ENCODE measurements at regions not wholly inside any gene's neighbourhood (a gene's known extent, or its start where the extent isn't known, plus 50 kb on each side); places are given as distances from the start of the nearest gene placed in this dataset.

GRCh38 chr1:14318830-14319229 lies 279.7 kb upstream of the KAZN start:
- FAIRE-seq = no peak
- BruUV-seq (replicated peaks) = no TSS peak

More at GRCh38 chr1:14318830-14319229, 279.7 kb upstream of the KAZN start:
- H2AFZ ChIP-seq (ENCODE audit: low read depth, low read length) = no peak overlapping the region
- dilution Hi-C loops (cut with MboI; ENCODE audit: extremely low pct_ligation_motif_present, low sequenced_read_pairs) = no loop called here
- peaks cover 1% of the 10 kb centered on the region for H3K9me3 ChIP-seq (replicated peaks; ENCODE audit: control insufficient read depth, insufficient read depth, low read length)
- no peak overlapping the region for H3K27ac ChIP-seq (ENCODE audit: insufficient read depth, low read depth, low read length)
- H3K79me2 ChIP-seq (ENCODE audit: control insufficient read depth, insufficient read depth, low read length) = no peaks in the 10 kb centered on the region
- no peaks in the 10 kb centered on the region for H3K36me3 ChIP-seq (ENCODE audit: control insufficient read depth in 2 of 2, extremely low read depth in 1 of 2, insufficient read depth in 2 of 2, low read length in 2 of 2)
- POLR2A ChIA-PET = no interaction called here
- CTCF ChIA-PET = no interaction called here
- no peaks in the 10 kb centered on the region for H4K20me1 ChIP-seq (replicated peaks; ENCODE audit: control insufficient read depth, extremely low read depth, insufficient read depth, low read length)
- TF ChIP-seq MYC (IDR thresholded peaks at IDR 0.05; ENCODE audit: low read depth, low read length) (no peak), JUN (IDR thresholded peaks at IDR 0.05; ENCODE audit: borderline replicate concordance, insufficient read depth, insufficient read length, low read depth) (no peak), EZH2 (IDR thresholded peaks at IDR 0.05; ENCODE audit: borderline replicate concordance, low read depth, low read length, severe bottlenecking) (no peak), MAX (IDR thresholded peaks at IDR 0.05; ENCODE audit: insufficient read depth, insufficient read length) (no peak), GATA2 (IDR thresholded peaks at IDR 0.05; ENCODE audit: insufficient read depth, insufficient read length, low read depth, low read length) (no peak), POLR2AphosphoS5 (IDR thresholded peaks at IDR 0.05; ENCODE audit: insufficient read depth, low read depth, low read length) (no peak), POLR2A (IDR thresholded peaks at IDR 0.05; ENCODE audit: low read depth, low read length) (no peak), FOS (IDR thresholded peaks at IDR 0.05; ENCODE audit: borderline replicate concordance, insufficient read depth, low read length) (no peak), CTCF (IDR thresholded peaks at IDR 0.05; ENCODE audit: extremely low read depth in 1 of 2, insufficient read depth in 1 of 2, low read depth in 1 of 2, low read length in 2 of 2) (no peak)
- DNase-seq (ENCODE audit: low read depth, low spot score) = no peak
- H3K9ac ChIP-seq (replicated peaks; ENCODE audit: extremely low read depth, insufficient read depth, low read length) = no peak overlapping the region
- H3K4me3 ChIP-seq (replicated peaks in 1 of 3; ENCODE audit: insufficient read depth in 1 of 3, low read depth in 1 of 3, low read length in 3 of 3) = no peak overlapping the region
- H3K4me1 ChIP-seq (ENCODE audit: control insufficient read depth, extremely low read depth, insufficient read depth, low read length) = no peaks in the 10 kb centered on the region
- H3K4me2 ChIP-seq (ENCODE audit: insufficient read depth, low read length) = no peak overlapping the region
- intact Hi-C loops (cut with micrococcal nuclease) = no loop called here
- no peaks in the 10 kb centered on the region for H3K27me3 ChIP-seq (ENCODE audit: control insufficient read depth in 2 of 2, insufficient read depth in 2 of 2, low read length in 2 of 2)
- no peaks in the 10 kb centered on the region for H3K9me1 ChIP-seq (replicated peaks; ENCODE audit: control insufficient read depth, extremely low read depth, insufficient read depth, low read length)
